ENCODE measurements at regions not wholly inside any gene's neighbourhood (a gene's known extent, or its start where the extent isn't known, plus 50 kb on each side); places are given as distances from the start of the nearest gene placed in this dataset.
"Not testable (repeated sequence)": the region's sequence is repeated elsewhere in the genome, so short reads cannot be mapped to it uniquely, and the experiment has no call there.

- DNase-seq, result not testable (repeated sequence)
Observed at GRCh38 chr10:23545866-23546265, 107.0 kb downstream of the OTUD1 start.

- DNase-seq, result no peak
Observed at GRCh38 chr10:23556727-23557440, 118.0 kb downstream of the OTUD1 start.

GRCh38 chr10:23557777-23558176 is 118.9 kb downstream of the OTUD1 start:
- DNase-seq, result no peak

- DNase-seq, result no peak
Observed at GRCh38 chr10:23558361-23558799, 119.5 kb downstream of the OTUD1 start.

- DNase-seq, result no peak
Observed at GRCh38 chr10:23568996-23569395, 130.1 kb downstream of the OTUD1 start.

- DNase-seq, result no peak
Observed at GRCh38 chr10:23571884-23572283, 133.0 kb downstream of the OTUD1 start.

GRCh38 chr10:23581906-23582450 is 143.1 kb downstream of the OTUD1 start:
- no peak for DNase-seq

- no peak for DNase-seq
Observed at GRCh38 chr10:23584396-23584795, 145.5 kb downstream of the OTUD1 start.

- no peak for DNase-seq
Observed at GRCh38 chr10:23585186-23585585, 146.3 kb downstream of the OTUD1 start.

GRCh38 chr10:23585666-23586065 is 146.8 kb downstream of the OTUD1 start:
- no peak for DNase-seq

GRCh38 chr10:23595278-23595677 is 156.4 kb downstream of the OTUD1 start:
- not testable (repeated sequence) for DNase-seq

- no peak for DNase-seq
Observed at GRCh38 chr10:23604613-23605012, 165.7 kb downstream of the OTUD1 start.

- no peak for DNase-seq
Observed at GRCh38 chr10:23606456-23606855, 167.6 kb downstream of the OTUD1 start.

- DNase-seq, result no peak
Observed at GRCh38 chr10:23608926-23609325, 170.1 kb downstream of the OTUD1 start.

- no peak for DNase-seq
Observed at GRCh38 chr10:23610626-23611307, 171.9 kb downstream of the OTUD1 start.

GRCh38 chr10:23611308-23612029 is 172.6 kb downstream of the OTUD1 start:
- no peak for DNase-seq

GRCh38 chr10:23613900-23614299 is 175.0 kb downstream of the OTUD1 start:
- no peak for DNase-seq

GRCh38 chr10:23614483-23614882 is 175.6 kb downstream of the OTUD1 start:
- DNase-seq, result no peak

GRCh38 chr10:23630376-23630775 is 191.5 kb downstream of the OTUD1 start:
- DNase-seq, result no peak

- DNase-seq, result no peak
Observed at GRCh38 chr10:23630885-23631284, 192.0 kb downstream of the OTUD1 start.

GRCh38 chr10:23643111-23643780 is 204.4 kb downstream of the OTUD1 start:
- no peak for DNase-seq

- no peak for DNase-seq
Observed at GRCh38 chr10:23648618-23649017, 209.7 kb downstream of the OTUD1 start.

GRCh38 chr10:23656735-23657134 is 217.9 kb downstream of the OTUD1 start:
- DNase-seq, result no peak

Data from activated CD4-positive, alpha-beta T cell treated with anti-CD3 and anti-CD28 coated beads, Interleukin-2, amount 50 U/mL, for 48 hours (primary cell).